Esophagus muscularis mucosa (tissue), 4 donors: ENCODE measurements at regions not wholly inside any gene's neighbourhood (a gene's known extent, or its start where the extent isn't known, plus 50 kb on each side); places are given as distances from the start of the nearest gene placed in this dataset.

Experiments used
- CTCF ChIP-seq, 3 experiments: fragments of 200-600 bp in 2 of 3; fragments of 450-650 bp in 1 of 3; sonication (generic) in 2 of 3; IDR thresholded peaks; one replicate each; pipeline ENCODE4 v1.5.1; 2017 to 2019; ENCODE audit warnings: antibody characterized with exemption in 3 of 3, mild to moderate bottlenecking in 2 of 3, moderate library complexity in 1 of 3
- EP300 ChIP-seq: sonication (generic); formaldehyde crosslinking; IDR thresholded peaks from one replicate; pipeline ENCODE4 v1.6.1; 2017; ENCODE audit warnings: antibody characterized with exemption
- POLR2A ChIP-seq: fragments of 450-650 bp; IDR thresholded peaks from one replicate; pipeline ENCODE4 v1.6.1; 2017; ENCODE audit warnings: antibody characterized with exemption, moderate library complexity, mild to moderate bottlenecking, low read depth
- POLR2AphosphoS5 ChIP-seq, 2 donors: sonication (generic); formaldehyde crosslinking; IDR thresholded peaks; one replicate each; pipeline ENCODE4 v1.6.1; 2017; ENCODE audit warnings: antibody characterized with exemption in 2 of 2

- TF ChIP-seq CTCF (IDR thresholded peaks at IDR 0.05) (no peak), POLR2A (no peak), POLR2AphosphoS5 (IDR thresholded peaks at IDR 0.05) (no peak), EP300 (no peak)
Observed at GRCh38 chr4:44019721-44020120, 428.9 kb downstream of the KCTD8 start.
